Epithelial cell of proximal tubule (primary cell): ENCODE measurements at regions not wholly inside any gene's neighbourhood (a gene's known extent, or its start where the extent isn't known, plus 50 kb on each side); places are given as distances from the start of the nearest gene placed in this dataset.

Experiments used
- DNase-seq: peaks from one replicate; pipeline ENCODE4 v3.0.0-alpha.2; 2011; ENCODE audit warnings: low read depth
- H3K4me3 ChIP-seq: 2 replicates; pipeline ENCODE4 v1.5.1; 2011; ENCODE audit warnings: low read depth, mild to moderate bottlenecking, low read length
- CTCF ChIP-seq: conservative IDR thresholded peaks from 2 replicates; pipeline ENCODE4 v1.5.1; 2012; ENCODE audit warnings: low read depth, mild to moderate bottlenecking, low read length

DNA sequence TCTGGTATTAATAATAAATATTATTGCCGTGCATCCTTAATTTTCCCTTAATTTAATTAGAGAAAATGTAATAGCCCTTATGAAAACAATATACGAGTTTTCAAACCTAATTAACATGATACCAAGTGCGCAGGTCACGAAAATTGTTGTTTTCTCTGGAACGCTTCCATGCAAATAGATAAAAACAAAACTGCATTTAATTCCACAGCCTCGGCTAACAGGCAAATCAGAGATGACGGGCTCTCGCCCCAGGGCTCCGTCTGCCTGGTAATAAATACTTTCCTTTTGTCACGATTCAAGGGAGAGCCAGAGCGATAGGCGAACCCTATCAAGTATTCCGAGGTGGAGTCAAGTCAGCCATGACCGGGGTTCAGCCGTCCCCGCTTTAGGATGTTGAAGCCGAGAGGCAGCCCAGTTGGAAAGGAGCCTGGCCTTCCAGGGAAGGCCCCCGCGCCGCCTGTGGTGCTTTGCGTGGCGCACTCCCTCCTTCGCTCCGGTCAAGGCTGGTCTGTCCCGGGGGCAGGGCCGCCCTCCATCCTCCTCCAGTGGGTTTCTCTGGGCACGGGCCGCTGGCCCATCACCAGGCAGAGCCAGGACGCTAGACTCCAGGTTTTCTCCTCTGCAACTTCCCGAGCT lies 137.8 kb upstream of the GSC start:
- no peak for TF ChIP-seq CTCF
- no peak for DNase-seq
- H3K4me3 ChIP-seq, result no peak overlapping the region

GRCh38 chr14:94906991-94907587 lies 137.2 kb upstream of the GSC start:
- no peak for DNase-seq
- H3K4me3 ChIP-seq, result no peak overlapping the region
- no peak for TF ChIP-seq CTCF

DNA sequence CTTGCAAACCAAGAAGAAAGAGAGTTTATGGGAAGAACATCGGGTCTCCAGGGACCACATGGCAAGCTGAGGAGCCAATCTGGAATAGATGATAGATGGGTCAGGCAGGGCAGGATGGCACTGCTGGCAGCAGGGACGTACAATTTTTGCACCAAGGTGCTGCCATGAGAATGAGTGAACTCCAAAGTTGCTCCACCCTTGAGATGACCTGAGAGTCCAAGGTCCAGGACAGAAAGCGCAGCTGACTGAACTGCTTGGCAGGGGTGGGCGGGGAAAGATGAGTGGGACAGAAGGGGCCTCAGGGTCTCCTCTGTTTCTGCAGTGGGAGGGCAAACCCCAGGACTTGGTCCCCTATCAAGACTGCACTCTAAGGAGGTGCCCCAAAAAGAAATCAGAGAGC lies 136.7 kb upstream of the GSC start:
- TF ChIP-seq CTCF, result no peak
- no peak for DNase-seq
- H3K4me3 ChIP-seq, result no peak overlapping the region

DNA sequence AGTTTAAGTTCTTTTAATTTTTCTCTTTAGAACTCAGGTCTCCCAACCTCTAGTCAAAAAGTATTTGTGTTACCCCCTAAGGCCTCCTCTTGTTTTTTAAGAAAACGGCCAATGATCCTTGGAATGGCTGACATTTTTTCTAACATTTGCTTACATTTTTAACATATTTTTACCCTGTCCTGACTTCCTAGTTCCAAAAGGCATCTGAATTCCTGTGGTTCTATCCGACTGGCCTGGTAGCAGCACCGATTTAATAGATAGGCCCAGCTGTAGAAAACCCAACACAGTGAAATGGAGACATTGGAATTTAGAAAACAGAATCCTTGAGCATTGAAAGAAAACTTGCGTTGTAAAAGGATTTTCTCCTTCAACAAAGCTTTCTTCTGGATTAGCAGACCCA lies 134.7 kb upstream of the GSC start:
- H3K4me3 ChIP-seq, result no peak overlapping the region
- no peak for TF ChIP-seq CTCF
- DNase-seq, result no peak

- no peak overlapping the region for H3K4me3 ChIP-seq
- no peak for TF ChIP-seq CTCF
- no peak for DNase-seq
Observed at GRCh38 chr14:94903883-94904282, 134.0 kb upstream of the GSC start.

- no peak overlapping the region for H3K4me3 ChIP-seq
- no peak for TF ChIP-seq CTCF
- DNase-seq, result no peak
Observed at GRCh38 chr14:94903338-94903737, 133.4 kb upstream of the GSC start.

- TF ChIP-seq CTCF, result no peak
- DNase-seq, result no peak
- no peak overlapping the region for H3K4me3 ChIP-seq
Observed at GRCh38 chr14:94897561-94897960, 127.6 kb upstream of the GSC start.
